ENCODE measurements at regions not wholly inside any gene's neighbourhood (a gene's known extent, or its start where the extent isn't known, plus 50 kb on each side); places are given as distances from the start of the nearest gene placed in this dataset.
"Not testable (repeated sequence)": the region's sequence is repeated elsewhere in the genome, so short reads cannot be mapped to it uniquely, and the experiment has no call there.

DNA sequence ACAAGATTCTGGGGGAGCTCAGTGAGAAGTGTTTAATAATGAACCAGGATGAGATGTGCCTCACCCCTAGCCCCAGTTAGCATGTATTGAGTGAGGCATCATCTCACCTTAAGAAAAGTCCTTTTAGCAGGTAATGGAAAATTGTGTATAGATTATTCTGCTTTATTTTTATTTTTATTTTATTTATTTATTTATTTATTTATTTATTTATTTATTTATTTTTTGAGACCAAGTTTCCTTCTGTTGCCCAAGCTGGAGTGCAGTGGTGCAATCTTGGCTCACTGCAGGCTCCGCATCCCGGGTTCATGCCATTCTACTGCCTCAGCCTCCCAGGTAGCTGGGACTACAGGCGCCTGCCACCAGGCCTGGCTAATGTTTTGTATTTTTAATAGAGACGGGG, 315.8 kb downstream of the ANKRD30A start:
- CTCF ChIA-PET, H3K4me1 Mint-ChIP-seq: not testable (repeated sequence)
- peaks cover 62% of the 10 kb centered on the region for H3K9me3 Mint-ChIP-seq

DNA sequence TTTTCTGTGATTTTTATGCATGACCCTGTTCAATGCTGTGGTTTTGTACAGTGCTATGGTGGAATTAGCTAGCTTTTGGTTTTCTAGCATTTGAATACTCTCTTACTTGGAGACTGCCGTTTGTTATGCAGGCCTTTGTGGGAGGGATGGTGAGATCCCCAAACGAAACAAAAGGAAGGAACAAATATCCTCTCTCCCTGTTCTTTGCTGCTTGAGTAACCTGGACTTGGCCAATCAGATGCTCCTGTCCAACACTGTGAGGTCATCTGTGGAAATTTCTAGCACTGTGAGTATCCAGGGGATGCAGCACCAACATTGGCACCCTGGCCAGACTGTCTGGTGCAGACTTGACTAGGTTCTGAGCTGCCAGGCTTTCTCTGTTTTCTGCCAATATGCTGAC, 314.4 kb downstream of the ANKRD30A start:
- POLR2A ChIA-PET = no interaction called here
- Mint-ChIP-seq H3K27me3 (ENCODE audit: low read depth) (no peaks in the 10 kb centered on the region; the same call in 1 of the 2 replicates), H3K27ac (no peak overlapping the region), H3K9me3 (peaks cover 59% of the 10 kb centered on the region), H3K4me1 (no peaks in the 10 kb centered on the region), H3K36me3 (peaks cover 50% of the 10 kb centered on the region), H3K4me3 (no peak overlapping the region)
- ATAC-seq = no peak
- TF ChIP-seq FOXK1 (CRISPR knock-in tag; IDR thresholded peaks at IDR 0.05) = no peak
- TF ChIP-seq NR3C1 (CRISPR knock-in tag; conservative IDR thresholded peaks at IDR 0.05; ENCODE audit: low read depth) = no peak
- TF ChIP-seq, protein P1, sequence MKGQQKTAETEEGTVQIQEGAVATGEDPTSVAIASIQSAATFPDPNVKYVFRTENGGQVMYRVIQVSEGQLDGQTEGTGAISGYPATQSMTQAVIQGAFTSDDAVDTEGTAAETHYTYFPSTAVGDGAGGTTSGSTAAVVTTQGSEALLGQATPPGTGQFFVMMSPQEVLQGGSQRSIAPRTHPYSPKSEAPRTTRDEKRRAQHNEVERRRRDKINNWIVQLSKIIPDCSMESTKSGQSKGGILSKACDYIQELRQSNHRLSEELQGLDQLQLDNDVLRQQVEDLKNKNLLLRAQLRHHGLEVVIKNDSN (CRISPR knock-in tag; IDR thresholded peaks at IDR 0.05) = no peak
- TF ChIP-seq, protein P2, sequence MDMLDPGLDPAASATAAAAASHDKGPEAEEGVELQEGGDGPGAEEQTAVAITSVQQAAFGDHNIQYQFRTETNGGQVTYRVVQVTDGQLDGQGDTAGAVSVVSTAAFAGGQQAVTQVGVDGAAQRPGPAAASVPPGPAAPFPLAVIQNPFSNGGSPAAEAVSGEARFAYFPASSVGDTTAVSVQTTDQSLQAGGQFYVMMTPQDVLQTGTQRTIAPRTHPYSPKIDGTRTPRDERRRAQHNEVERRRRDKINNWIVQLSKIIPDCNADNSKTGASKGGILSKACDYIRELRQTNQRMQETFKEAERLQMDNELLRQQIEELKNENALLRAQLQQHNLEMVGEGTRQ (CRISPR knock-in tag; IDR thresholded peaks at IDR 0.05) = no peak
- no peak for TF ChIP-seq ZNF416 (CRISPR knock-in tag; IDR thresholded peaks at IDR 0.05)
- TF ChIP-seq ZNF263 (CRISPR knock-in tag; IDR thresholded peaks at IDR 0.05; ENCODE audit: low read depth) = no peak
- no peak for DNase-seq (ENCODE audit: low spot score)
- CTCF ChIA-PET = no interaction called here

More for the DNA sequence above, 315.8 kb downstream of the ANKRD30A start:
- H3K27ac Mint-ChIP-seq; POLR2A ChIA-PET; DNase-seq (ENCODE audit: low spot score); H3K27me3 Mint-ChIP-seq (ENCODE audit: low read depth); ATAC-seq; H3K4me3 Mint-ChIP-seq: not testable (repeated sequence)
- H3K36me3 Mint-ChIP-seq = peaks cover 54% of the 10 kb centered on the region
- TF ChIP-seq HMGA2 (CRISPR knock-in tag; IDR thresholded peaks at IDR 0.05) = 0 out of 2 replicates have a peak, but pooled peaks have one; percentile 7

DNA sequence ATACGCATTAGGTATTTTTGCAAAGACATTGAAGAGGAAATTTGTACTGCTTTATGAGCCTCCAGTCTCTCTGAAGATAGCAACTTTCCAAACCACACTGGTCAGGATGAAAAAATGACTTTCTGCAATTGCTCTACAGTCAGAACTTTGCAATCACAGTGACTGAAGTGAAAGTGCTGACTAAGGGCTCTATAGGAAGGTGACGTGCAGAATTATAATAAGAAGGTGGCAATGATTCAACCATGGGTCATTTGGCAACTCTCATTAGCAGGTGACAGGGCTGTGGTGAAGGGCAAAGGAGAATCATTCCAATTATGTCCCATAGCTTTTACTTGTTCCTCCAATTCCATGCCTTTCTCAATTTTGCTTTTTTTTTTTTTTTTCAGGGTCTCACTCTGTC, 311.0 kb downstream of the ANKRD30A start:
- CTCF ChIA-PET = no interaction called here
- H3K27me3 Mint-ChIP-seq (ENCODE audit: low read depth) = peaks cover 9% of the 10 kb centered on the region
- H3K4me1 Mint-ChIP-seq = no peaks in the 10 kb centered on the region
- DNase-seq (ENCODE audit: low spot score) (no peak), ATAC-seq (no peak)
- TF ChIP-seq, protein P3, sequence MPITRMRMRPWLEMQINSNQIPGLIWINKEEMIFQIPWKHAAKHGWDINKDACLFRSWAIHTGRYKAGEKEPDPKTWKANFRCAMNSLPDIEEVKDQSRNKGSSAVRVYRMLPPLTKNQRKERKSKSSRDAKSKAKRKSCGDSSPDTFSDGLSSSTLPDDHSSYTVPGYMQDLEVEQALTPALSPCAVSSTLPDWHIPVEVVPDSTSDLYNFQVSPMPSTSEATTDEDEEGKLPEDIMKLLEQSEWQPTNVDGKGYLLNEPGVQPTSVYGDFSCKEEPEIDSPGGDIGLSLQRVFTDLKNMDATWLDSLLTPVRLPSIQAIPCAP (CRISPR knock-in tag; IDR thresholded peaks at IDR 0.05) = no peak
- TF ChIP-seq, protein P4, sequence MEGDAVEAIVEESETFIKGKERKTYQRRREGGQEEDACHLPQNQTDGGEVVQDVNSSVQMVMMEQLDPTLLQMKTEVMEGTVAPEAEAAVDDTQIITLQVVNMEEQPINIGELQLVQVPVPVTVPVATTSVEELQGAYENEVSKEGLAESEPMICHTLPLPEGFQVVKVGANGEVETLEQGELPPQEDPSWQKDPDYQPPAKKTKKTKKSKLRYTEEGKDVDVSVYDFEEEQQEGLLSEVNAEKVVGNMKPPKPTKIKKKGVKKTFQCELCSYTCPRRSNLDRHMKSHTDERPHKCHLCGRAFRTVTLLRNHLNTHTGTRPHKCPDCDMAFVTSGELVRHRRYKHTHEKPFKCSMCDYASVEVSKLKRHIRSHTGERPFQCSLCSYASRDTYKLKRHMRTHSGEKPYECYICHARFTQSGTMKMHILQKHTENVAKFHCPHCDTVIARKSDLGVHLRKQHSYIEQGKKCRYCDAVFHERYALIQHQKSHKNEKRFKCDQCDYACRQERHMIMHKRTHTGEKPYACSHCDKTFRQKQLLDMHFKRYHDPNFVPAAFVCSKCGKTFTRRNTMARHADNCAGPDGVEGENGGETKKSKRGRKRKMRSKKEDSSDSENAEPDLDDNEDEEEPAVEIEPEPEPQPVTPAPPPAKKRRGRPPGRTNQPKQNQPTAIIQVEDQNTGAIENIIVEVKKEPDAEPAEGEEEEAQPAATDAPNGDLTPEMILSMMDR (IDR thresholded peaks at IDR 0.05) = no peak
- TF ChIP-seq NR1H2 (CRISPR knock-in tag; IDR thresholded peaks at IDR 0.05) = no peak
- TF ChIP-seq, protein P5, sequence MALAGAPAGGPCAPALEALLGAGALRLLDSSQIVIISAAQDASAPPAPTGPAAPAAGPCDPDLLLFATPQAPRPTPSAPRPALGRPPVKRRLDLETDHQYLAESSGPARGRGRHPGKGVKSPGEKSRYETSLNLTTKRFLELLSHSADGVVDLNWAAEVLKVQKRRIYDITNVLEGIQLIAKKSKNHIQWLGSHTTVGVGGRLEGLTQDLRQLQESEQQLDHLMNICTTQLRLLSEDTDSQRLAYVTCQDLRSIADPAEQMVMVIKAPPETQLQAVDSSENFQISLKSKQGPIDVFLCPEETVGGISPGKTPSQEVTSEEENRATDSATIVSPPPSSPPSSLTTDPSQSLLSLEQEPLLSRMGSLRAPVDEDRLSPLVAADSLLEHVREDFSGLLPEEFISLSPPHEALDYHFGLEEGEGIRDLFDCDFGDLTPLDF (CRISPR knock-in tag; IDR thresholded peaks at IDR 0.05) = no peak
- TF ChIP-seq ATF1 (CRISPR knock-in tag; IDR thresholded peaks at IDR 0.05) = no peak
- TF ChIP-seq, protein P6, sequence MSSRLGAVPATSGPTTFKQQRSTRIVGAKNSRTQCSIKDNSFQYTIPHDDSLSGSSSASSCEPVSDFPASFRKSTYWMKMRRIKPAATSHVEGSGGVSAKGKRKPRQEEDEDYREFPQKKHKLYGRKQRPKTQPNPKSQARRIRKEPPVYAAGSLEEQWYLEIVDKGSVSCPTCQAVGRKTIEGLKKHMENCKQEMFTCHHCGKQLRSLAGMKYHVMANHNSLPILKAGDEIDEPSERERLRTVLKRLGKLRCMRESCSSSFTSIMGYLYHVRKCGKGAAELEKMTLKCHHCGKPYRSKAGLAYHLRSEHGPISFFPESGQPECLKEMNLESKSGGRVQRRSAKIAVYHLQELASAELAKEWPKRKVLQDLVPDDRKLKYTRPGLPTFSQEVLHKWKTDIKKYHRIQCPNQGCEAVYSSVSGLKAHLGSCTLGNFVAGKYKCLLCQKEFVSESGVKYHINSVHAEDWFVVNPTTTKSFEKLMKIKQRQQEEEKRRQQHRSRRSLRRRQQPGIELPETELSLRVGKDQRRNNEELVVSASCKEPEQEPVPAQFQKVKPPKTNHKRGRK (CRISPR knock-in tag; IDR thresholded peaks at IDR 0.05; ENCODE audit: borderline replicate concordance) = no peak
- TF ChIP-seq OVOL2 (CRISPR knock-in tag; IDR thresholded peaks at IDR 0.05; ENCODE audit: borderline replicate concordance) = no peak
- TF ChIP-seq JUN (CRISPR knock-in tag; IDR thresholded peaks at IDR 0.05) = no peak
- no peak for TF ChIP-seq TEAD1 (CRISPR knock-in tag; IDR thresholded peaks at IDR 0.05)
- H3K4me3 Mint-ChIP-seq = no peak overlapping the region
- H3K9me3 Mint-ChIP-seq = peaks cover 67% of the 10 kb centered on the region
- H3K27ac Mint-ChIP-seq = no peak overlapping the region
- POLR2A ChIA-PET = no interaction called here
- H3K36me3 Mint-ChIP-seq = peaks cover 44% of the 10 kb centered on the region
